ENCODE measurements at regions not wholly inside any gene's neighbourhood (a gene's known extent, or its start where the extent isn't known, plus 50 kb on each side); places are given as distances from the start of the nearest gene placed in this dataset.

DNA sequence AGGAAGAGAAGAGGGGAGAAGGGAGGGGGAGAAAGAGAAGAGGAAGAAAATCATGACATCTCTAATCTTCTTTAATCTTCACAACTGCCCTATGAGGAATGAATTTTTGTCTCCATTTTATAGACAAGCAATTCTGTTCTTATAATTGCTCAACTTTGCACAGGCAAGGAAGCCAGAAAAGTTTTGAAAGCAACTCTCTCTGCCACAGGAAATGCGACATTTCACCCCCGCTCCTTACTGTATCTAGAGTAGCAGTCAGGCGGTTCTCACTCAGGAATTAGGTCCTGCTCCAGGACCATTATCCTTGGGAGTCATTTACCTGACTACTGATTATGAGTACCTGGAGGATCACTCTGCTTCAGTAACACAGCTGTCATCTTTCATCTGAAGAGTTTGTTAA is 69.2 kb upstream of the FAM9A start:
- TF ChIP-seq EZH2phosphoT487 (IDR thresholded peaks at IDR 0.05; ENCODE audit: borderline replicate concordance, low read depth, low read length), result no peak
- TF ChIP-seq, protein P1, sequence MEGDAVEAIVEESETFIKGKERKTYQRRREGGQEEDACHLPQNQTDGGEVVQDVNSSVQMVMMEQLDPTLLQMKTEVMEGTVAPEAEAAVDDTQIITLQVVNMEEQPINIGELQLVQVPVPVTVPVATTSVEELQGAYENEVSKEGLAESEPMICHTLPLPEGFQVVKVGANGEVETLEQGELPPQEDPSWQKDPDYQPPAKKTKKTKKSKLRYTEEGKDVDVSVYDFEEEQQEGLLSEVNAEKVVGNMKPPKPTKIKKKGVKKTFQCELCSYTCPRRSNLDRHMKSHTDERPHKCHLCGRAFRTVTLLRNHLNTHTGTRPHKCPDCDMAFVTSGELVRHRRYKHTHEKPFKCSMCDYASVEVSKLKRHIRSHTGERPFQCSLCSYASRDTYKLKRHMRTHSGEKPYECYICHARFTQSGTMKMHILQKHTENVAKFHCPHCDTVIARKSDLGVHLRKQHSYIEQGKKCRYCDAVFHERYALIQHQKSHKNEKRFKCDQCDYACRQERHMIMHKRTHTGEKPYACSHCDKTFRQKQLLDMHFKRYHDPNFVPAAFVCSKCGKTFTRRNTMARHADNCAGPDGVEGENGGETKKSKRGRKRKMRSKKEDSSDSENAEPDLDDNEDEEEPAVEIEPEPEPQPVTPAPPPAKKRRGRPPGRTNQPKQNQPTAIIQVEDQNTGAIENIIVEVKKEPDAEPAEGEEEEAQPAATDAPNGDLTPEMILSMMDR (conservative IDR thresholded peaks at IDR 0.05; ENCODE audit: low read length), result no peak
